Central memory CD4-positive, alpha-beta T cell (primary cell): ENCODE measurements at regions not wholly inside any gene's neighbourhood (a gene's known extent, or its start where the extent isn't known, plus 50 kb on each side); places are given as distances from the start of the nearest gene placed in this dataset.
"Not testable (repeated sequence)": the region's sequence is repeated elsewhere in the genome, so short reads cannot be mapped to it uniquely, and the experiment has no call there.

Experiments
- DNase-seq: peaks from one replicate; pipeline ENCODE4 v3.0.0; 2022

GRCh38 chr15:92705764-92706163 is 50.2 kb upstream of the FAM174B start:
- DNase-seq = no peak

- no peak for DNase-seq
Observed at GRCh38 chr15:92706201-92706600, 50.6 kb upstream of the FAM174B start.

GRCh38 chr15:92707880-92708551 is 52.4 kb upstream of the FAM174B start:
- no peak for DNase-seq

- no peak for DNase-seq
Observed at GRCh38 chr15:92708635-92709034, 53.1 kb upstream of the FAM174B start.

- no peak for DNase-seq
Observed at GRCh38 chr15:92709110-92709790, 53.7 kb upstream of the FAM174B start.

- DNase-seq = no peak
Observed at GRCh38 chr15:92711457-92711831, 55.9 kb upstream of the FAM174B start.

GRCh38 chr15:92714077-92714476 is 58.5 kb upstream of the FAM174B start:
- no peak for DNase-seq

- DNase-seq = peak; percentile 54
Observed at GRCh38 chr15:92714477-92715401, 59.2 kb upstream of the FAM174B start.

- no peak for DNase-seq
Observed at GRCh38 chr15:92715758-92716157, 60.2 kb upstream of the FAM174B start.

- no peak for DNase-seq
Observed at GRCh38 chr15:92719021-92719420, 63.4 kb upstream of the FAM174B start.

GRCh38 chr15:92724144-92724543 is 68.6 kb upstream of the FAM174B start:
- DNase-seq = no peak

- DNase-seq = no peak
Observed at GRCh38 chr15:92725171-92725570, 69.6 kb upstream of the FAM174B start.

GRCh38 chr15:92728266-92728665 is 72.7 kb upstream of the FAM174B start:
- DNase-seq = no peak

- DNase-seq = no peak
Observed at GRCh38 chr15:92733090-92733933, 77.7 kb upstream of the FAM174B start.

- DNase-seq = no peak
Observed at GRCh38 chr15:92733934-92734521, 78.5 kb upstream of the FAM174B start.

- not testable (repeated sequence) for DNase-seq
Observed at GRCh38 chr15:92739246-92739645, 83.7 kb upstream of the FAM174B start.

GRCh38 chr15:92745845-92746271 is 90.3 kb upstream of the FAM174B start:
- DNase-seq = no peak

- DNase-seq = no peak
Observed at GRCh38 chr15:92747047-92747446, 91.5 kb upstream of the FAM174B start.

GRCh38 chr15:92749216-92749615 is 93.6 kb upstream of the FAM174B start:
- DNase-seq = no peak

- DNase-seq = no peak
Observed at GRCh38 chr15:92749946-92750345, 94.4 kb upstream of the FAM174B start.

GRCh38 chr15:92751528-92751927 is 96.0 kb upstream of the FAM174B start:
- no peak for DNase-seq

- no peak for DNase-seq
Observed at GRCh38 chr15:92753591-92753990, 98.0 kb upstream of the FAM174B start.
